LNCaP clone FGC (cell line): ENCODE measurements at regions not wholly inside any gene's neighbourhood (a gene's known extent, or its start where the extent isn't known, plus 50 kb on each side); places are given as distances from the start of the nearest gene placed in this dataset.

ENCODE experiments used
- DNase-seq: peaks from one replicate; pipeline ENCODE4 v3.0.0-alpha.2; 2011; ENCODE audit warnings: low read depth
- H3K4me3 ChIP-seq: 2 replicates; pipeline ENCODE4 v1.5.1; 2011; ENCODE audit warnings: mild to moderate bottlenecking, low read depth, low read length, control low read depth
- TF ChIP-seq, protein P1 (sequence below): IDR thresholded peaks from 2 replicates; pipeline ENCODE4 v1.5.1; 2012; ENCODE audit warnings: mild to moderate bottlenecking; ENCODE audit not compliant: control insufficient read depth, insufficient read depth; ENCODE audit errors: extremely low read depth

DNA sequence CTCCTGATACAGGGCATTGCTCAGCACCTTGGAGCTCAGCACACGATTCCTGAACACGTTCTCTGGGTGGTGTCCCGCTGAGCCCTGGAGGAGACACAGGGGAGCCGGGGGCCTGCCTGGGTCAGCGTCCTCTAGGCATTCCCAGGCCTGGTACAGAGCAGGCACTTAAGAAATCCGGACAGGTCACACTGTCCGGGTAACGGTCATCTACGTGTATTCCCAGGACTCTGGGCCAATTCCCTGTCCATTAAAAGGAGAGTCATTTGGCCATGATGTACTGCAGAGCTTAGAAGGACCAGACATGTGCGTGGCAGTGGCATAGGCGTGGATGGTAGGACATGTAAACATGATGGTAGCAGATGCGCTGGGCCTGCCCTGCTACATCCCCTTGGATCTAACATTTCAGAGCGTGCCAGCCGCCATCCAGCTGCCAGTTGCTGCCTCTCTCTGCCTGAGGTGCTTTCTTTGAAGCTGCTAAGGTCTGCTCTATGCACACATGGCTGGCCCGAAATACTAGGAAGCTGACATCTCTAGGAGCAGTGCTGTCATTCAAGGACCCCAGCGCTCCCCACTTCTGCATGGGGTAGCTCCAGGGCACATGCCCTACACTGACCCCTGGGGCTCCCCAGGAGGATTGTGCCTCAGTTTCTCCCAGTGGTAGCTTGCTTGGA is 273.1 kb upstream of the RTL1 start:
- TF ChIP-seq, protein P1, sequence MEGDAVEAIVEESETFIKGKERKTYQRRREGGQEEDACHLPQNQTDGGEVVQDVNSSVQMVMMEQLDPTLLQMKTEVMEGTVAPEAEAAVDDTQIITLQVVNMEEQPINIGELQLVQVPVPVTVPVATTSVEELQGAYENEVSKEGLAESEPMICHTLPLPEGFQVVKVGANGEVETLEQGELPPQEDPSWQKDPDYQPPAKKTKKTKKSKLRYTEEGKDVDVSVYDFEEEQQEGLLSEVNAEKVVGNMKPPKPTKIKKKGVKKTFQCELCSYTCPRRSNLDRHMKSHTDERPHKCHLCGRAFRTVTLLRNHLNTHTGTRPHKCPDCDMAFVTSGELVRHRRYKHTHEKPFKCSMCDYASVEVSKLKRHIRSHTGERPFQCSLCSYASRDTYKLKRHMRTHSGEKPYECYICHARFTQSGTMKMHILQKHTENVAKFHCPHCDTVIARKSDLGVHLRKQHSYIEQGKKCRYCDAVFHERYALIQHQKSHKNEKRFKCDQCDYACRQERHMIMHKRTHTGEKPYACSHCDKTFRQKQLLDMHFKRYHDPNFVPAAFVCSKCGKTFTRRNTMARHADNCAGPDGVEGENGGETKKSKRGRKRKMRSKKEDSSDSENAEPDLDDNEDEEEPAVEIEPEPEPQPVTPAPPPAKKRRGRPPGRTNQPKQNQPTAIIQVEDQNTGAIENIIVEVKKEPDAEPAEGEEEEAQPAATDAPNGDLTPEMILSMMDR, result no peak
- DNase-seq, result no peak
- no peak overlapping the region for H3K4me3 ChIP-seq

DNA sequence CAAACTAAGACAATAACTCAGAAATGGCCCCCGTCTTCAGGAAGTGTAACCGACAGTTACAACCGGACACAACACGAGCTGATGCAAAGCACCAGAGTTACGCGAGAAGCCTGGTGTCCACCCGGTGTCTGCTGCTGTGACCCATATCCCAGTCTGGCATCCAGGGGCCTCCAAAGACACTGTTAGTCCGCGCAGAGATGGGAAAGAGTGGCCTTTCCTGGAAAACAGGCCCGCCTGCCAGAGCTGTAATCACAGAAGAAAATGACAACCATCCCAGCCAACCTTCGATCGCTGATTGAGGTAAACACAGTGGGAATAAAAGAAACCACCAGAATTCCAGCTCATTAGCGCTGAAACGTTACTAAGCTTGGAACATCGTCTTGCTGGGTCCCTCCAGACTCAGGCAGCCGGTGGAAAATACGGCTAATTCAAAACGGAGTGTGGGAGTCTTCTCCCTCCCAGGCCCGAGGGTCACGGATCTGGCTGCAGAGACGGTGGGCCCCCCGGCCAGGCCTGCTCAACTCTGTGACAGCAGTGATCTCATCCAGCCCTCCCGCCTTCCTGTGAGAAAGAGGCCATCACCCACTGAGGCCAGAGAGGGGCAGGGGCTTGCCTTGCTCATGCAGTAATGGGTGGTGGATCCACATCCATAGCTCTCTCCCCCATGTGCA is 273.9 kb upstream of the RTL1 start:
- TF ChIP-seq, protein P1, result no peak
- no peak for DNase-seq
- no peak overlapping the region for H3K4me3 ChIP-seq

DNA sequence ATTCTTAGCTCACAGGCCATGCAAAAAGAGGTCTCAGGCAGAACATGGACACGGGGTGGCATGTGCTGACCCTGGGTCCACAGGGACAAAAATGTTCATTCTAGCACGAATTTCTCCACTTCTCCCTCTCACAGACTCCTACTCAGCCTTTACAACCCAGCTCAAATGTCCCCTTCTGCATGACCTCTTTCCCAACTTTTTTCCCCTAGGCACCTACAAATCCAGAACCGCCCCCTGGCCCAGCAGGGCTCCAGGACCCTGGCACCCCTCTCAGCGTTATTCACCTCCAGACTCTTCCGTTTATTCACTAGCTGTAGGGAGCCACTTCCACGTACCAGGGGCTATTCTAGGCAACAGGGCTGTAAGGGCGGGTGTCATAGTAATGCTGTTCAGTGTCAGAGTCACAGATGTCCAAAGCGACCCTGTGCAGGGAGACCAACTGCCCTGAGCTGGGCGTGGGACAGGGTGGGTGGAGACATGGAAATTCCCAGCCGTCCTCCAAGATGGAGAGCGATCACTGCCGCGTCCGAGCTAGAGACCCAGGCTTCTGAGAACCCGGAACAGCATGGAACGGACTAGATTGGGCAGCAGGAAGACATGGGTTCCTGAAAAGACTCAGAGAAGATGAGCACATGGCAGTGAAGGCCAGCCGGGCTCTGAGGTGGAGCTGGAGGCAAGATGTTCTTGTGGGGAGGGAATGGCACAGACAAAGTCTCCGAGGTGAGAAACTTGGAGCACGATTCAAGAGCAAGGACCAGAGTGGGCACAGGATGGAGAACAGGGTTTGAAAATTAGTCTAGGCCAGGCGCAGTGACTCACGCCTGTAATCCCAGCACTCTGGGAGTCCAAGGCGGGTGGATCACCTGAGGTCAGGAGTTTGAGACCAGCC is 274.9 kb upstream of the RTL1 start:
- no peak for DNase-seq
- no peak overlapping the region for H3K4me3 ChIP-seq
- TF ChIP-seq, protein P1, result no peak

DNA sequence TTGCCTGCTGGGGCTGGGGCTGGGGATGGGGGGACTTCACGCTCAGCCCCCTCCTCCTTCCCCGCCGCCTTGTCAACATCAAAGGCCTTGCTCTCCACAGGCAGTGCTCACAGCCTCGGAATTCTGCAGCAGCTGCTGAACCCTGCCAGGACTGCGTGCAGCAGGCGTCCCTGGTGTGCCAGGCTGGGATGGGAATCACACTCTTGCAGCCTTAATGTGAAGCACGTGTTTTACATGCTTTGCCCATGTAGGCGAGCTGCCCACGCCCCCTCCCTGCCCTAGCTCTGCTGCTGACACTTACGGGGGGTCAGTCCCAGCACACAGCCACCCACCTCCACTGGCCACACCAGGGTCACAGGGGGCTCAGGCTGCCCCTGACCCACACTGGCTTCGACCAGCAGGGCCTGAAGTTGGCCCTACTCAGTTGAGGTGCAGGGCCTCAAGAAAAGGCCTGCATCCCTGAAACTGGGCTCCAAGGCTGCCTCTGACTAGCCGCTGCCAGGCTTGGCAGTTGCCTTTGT is 276.2 kb upstream of the RTL1 start:
- H3K4me3 ChIP-seq, result no peak overlapping the region
- no peak for DNase-seq
- TF ChIP-seq, protein P1, result no peak

DNA sequence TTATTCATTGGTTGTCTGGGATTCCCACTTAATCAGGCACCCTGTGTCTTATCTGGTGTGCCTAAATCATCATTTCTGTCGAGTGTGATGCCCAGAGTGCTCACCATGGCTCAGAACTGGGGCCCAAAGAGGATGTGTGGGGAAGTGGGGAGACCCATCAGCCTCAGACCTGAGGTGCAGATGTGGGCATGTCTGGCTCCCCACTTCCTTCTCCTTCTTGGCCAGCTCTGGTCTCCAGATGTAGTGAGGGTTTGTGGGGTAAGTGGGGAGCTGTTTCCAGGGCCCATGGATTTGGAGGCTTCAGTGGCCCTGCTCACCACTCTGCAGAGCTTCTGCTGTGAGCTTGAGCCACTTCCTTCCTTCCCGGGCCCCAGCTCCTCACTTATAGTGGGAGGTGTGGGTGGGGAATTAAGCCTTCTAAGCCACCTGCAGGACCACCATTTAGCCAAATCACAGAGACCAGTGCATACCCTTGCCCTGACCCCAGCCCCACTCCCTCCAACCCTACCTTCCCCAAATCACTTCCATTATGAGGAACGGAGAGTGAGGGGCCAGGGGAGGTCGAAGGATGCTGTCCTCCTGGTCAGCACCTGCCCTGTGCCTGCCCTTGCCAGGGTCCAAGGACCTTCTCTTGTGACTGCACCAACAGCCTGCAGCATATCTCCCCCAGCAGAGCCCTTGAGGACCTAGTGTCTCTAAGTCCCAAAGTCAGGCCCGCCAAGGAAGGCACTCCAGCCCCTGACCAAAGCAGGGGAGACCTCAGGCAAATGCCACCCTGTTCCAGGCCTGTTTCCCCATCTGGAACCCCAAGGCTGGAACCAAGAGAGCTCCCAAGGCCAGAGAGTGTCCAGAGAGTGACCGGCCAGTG is 278.2 kb upstream of the RTL1 start:
- TF ChIP-seq, protein P1, result no peak
- H3K4me3 ChIP-seq, result no peak overlapping the region
- DNase-seq, result no peak

DNA sequence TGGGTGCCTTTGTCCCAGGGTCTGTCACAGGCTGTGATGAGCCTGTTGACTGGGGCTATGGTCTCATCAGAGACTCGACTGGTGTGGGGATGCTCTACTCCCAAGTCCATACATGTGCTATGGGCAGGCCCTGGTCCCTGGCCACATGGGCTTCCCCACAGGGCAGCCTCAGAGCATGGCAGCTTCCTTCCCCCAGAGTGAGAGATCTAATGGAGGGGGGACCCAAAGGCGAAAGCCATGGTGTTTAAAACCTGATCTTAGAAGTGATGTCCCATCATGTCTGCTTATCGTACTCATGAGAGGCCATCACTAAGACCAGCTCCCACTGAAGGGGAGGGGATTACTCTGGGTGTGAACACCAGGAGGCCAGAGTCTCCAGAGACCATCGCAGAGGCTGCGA is 279.0 kb upstream of the RTL1 start:
- no peak overlapping the region for H3K4me3 ChIP-seq
- DNase-seq, result no peak
- TF ChIP-seq, protein P1, result no peak
